K562 (cell line): ENCODE measurements at regions not wholly inside any gene's neighbourhood (a gene's known extent, or its start where the extent isn't known, plus 50 kb on each side); places are given as distances from the start of the nearest gene placed in this dataset.

ENCODE experiments used
- CTCF ChIP-seq, 3 experiments: IDR thresholded peaks in 2 of 3; conservative IDR thresholded peaks in 1 of 3; 2 replicates each; pipeline ENCODE4 v1.5.1; 2011 to 2012; ENCODE audit warnings: low read length in 3 of 3, mild to moderate bottlenecking in 3 of 3, control low read depth in 2 of 3, improper control_type of control experiment in 1 of 3, inconsistent platforms in 1 of 3, low read depth in 1 of 3, mixed read lengths in 1 of 3, moderate library complexity in 1 of 3; ENCODE audit not compliant: insufficient read depth in 2 of 3
- MYBL2 ChIP-seq, 2 experiments: fragments of 450-650 bp in 1 of 2; sonication (generic) in 1 of 2; formaldehyde crosslinking in 1 of 2; IDR thresholded peaks; 2 replicates each; pipeline versions ENCODE4 v1.6.1 to v1.8.1; 2017 to 2022; ENCODE audit warnings: borderline replicate concordance in 1 of 2, inconsistent platforms in 1 of 2, low read depth in 1 of 2, mild to moderate bottlenecking in 1 of 2, missing genetic modification reagents in 1 of 2, moderate library complexity in 1 of 2
- POLR2A ChIP-seq: fragments of 450-650 bp; conservative IDR thresholded peaks from 2 replicates; pipeline ENCODE4 v1.6.1; 2016
- RNF2 ChIP-seq: sonication (generic); IDR thresholded peaks from 2 replicates; pipeline ENCODE4 v1.6.1; 2016
- SAFB2 ChIP-seq: fragments of 200-400 bp; formaldehyde crosslinking; IDR thresholded peaks from 2 replicates; pipeline ENCODE4 v1.6.1; 2018; ENCODE audit warnings: borderline replicate concordance, low read length, low read depth, moderate library complexity; ENCODE audit not compliant: severe bottlenecking
- YY1 ChIP-seq, 3 experiments: IDR thresholded peaks; 2 replicates each; pipeline ENCODE4 v1.6.1; 2011; ENCODE audit warnings: low read length in 2 of 3, mild to moderate bottlenecking in 2 of 3, moderate library complexity in 2 of 3, borderline replicate concordance in 1 of 3, control low read depth in 1 of 3, low read depth in 1 of 3; ENCODE audit not compliant: insufficient read depth in 3 of 3, insufficient replicate concordance in 2 of 3, control insufficient read depth in 1 of 3, insufficient read length in 1 of 3; ENCODE audit errors: extremely low read depth in 1 of 3
- ZNF584 ChIP-seq: fragments of 200-800 bp; sonication (Bioruptor generic); IDR thresholded peaks from 2 replicates; pipeline ENCODE4 v1.6.1; 2016; ENCODE audit warnings: low read depth, mild to moderate bottlenecking, missing genetic modification characterization, missing compliant biosample characterization
- TF ChIP-seq, protein P1 (sequence below), 2 experiments: fragments of 450-650 bp in 1 of 2; sonication (generic) in 1 of 2; formaldehyde crosslinking in 1 of 2; IDR thresholded peaks in 1 of 2; conservative IDR thresholded peaks in 1 of 2; 2 replicates each; pipeline versions ENCODE4 v1.6.1 to v1.8.1; 2016 to 2023; ENCODE audit warnings: mild to moderate bottlenecking in 2 of 2, moderate library complexity in 2 of 2, inconsistent platforms in 1 of 2, missing genetic modification reagents in 1 of 2
- TF ChIP-seq, protein P2 (sequence below): IDR thresholded peaks from 2 replicates; pipeline ENCODE4 v1.6.1; 2011; ENCODE audit not compliant: insufficient read length; ENCODE audit errors: extremely low read depth

DNA sequence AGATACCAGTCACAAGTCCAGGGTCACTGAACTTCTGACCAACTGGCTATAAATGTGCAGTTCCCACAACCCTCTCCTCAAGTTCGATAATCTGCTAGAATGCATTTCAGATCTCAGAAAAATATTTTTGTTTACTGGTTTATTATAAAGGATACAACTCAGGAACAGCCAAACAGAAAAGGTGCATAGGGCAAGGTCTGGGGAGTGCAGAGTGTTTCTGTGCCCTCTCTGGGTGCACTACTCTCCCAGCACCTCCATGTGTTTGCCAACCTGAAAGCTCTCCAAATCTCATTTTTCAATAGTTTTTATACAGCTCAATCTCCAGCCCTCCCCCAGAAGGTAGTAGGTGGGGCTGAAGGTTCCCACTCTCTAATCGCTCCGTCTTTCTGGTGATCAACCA, 85.2 kb downstream of the SKA1 start:
- TF ChIP-seq SAFB2: no peak
- TF ChIP-seq RNF2: no peak
- no peak for TF ChIP-seq POLR2A
- no peak for TF ChIP-seq CTCF (IDR thresholded peaks at IDR 0.05 in 2 of 3, conservative IDR thresholded peaks at IDR 0.05 in 1 of 3; ENCODE audit: insufficient read depth in 2 of 3, low read depth in 1 of 3, low read length in 3 of 3)
- TF ChIP-seq, protein P1, sequence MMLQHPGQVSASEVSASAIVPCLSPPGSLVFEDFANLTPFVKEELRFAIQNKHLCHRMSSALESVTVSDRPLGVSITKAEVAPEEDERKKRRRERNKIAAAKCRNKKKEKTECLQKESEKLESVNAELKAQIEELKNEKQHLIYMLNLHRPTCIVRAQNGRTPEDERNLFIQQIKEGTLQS (IDR thresholded peaks at IDR 0.05): no peak
- TF ChIP-seq, protein P1 (CRISPR knock-in tag; conservative IDR thresholded peaks at IDR 0.05): no peak
- TF ChIP-seq, protein P2, sequence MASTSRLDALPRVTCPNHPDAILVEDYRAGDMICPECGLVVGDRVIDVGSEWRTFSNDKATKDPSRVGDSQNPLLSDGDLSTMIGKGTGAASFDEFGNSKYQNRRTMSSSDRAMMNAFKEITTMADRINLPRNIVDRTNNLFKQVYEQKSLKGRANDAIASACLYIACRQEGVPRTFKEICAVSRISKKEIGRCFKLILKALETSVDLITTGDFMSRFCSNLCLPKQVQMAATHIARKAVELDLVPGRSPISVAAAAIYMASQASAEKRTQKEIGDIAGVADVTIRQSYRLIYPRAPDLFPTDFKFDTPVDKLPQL: no peak
- no peak for TF ChIP-seq ZNF584 (CRISPR knock-in tag)
- no peak for TF ChIP-seq MYBL2 (IDR thresholded peaks at IDR 0.05; ENCODE audit: low read depth)
- TF ChIP-seq MYBL2 (CRISPR knock-in tag; IDR thresholded peaks at IDR 0.05; ENCODE audit: borderline replicate concordance): no peak
- no peak for TF ChIP-seq YY1 (IDR thresholded peaks at IDR 0.05; ENCODE audit: borderline replicate concordance in 1 of 3, control insufficient read depth in 1 of 3, extremely low read depth in 1 of 3, insufficient read depth in 3 of 3, insufficient read length in 1 of 3, insufficient replicate concordance in 2 of 3, low read depth in 1 of 3, low read length in 2 of 3)
